Right lobe of liver (tissue), 4 donors: ENCODE measurements at regions not wholly inside any gene's neighbourhood (a gene's known extent, or its start where the extent isn't known, plus 50 kb on each side); places are given as distances from the start of the nearest gene placed in this dataset.

Experiments
- POLR2A ChIP-seq: fragments of 450-650 bp; IDR thresholded peaks from one replicate; pipeline ENCODE4 v1.6.1; 2017; ENCODE audit warnings: antibody characterized with exemption, mild to moderate bottlenecking
- TF ChIP-seq, protein P1 (sequence below), 4 donors: fragments of 200-600 bp in 3 of 4; fragments of 450-650 bp in 1 of 4; IDR thresholded peaks; one replicate each; pipeline versions ENCODE4 v1.5.1 to v1.8.0; 2016 to 2022; ENCODE audit warnings: antibody characterized with exemption in 4 of 4, mild to moderate bottlenecking in 2 of 4
- donor health status: DM: no; HTN: no; CAD: no.
- donor health status: DM: no; HTN: no; CAD: no.
- donor health status: DM: no; HTN: yes; CAD: no.

- TF ChIP-seq, protein P1, sequence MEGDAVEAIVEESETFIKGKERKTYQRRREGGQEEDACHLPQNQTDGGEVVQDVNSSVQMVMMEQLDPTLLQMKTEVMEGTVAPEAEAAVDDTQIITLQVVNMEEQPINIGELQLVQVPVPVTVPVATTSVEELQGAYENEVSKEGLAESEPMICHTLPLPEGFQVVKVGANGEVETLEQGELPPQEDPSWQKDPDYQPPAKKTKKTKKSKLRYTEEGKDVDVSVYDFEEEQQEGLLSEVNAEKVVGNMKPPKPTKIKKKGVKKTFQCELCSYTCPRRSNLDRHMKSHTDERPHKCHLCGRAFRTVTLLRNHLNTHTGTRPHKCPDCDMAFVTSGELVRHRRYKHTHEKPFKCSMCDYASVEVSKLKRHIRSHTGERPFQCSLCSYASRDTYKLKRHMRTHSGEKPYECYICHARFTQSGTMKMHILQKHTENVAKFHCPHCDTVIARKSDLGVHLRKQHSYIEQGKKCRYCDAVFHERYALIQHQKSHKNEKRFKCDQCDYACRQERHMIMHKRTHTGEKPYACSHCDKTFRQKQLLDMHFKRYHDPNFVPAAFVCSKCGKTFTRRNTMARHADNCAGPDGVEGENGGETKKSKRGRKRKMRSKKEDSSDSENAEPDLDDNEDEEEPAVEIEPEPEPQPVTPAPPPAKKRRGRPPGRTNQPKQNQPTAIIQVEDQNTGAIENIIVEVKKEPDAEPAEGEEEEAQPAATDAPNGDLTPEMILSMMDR (IDR thresholded peaks at IDR 0.05) = no peak
- no peak for TF ChIP-seq POLR2A
Observed at GRCh38 chr2:223415071-223415470, 187.1 kb downstream of the SCG2 start.
